Fibroblast of lung (primary cell): ENCODE measurements at regions not wholly inside any gene's neighbourhood (a gene's known extent, or its start where the extent isn't known, plus 50 kb on each side); places are given as distances from the start of the nearest gene placed in this dataset.

Source experiments
- EZH2 ChIP-seq: IDR thresholded peaks from 2 replicates; pipeline ENCODE4 v1.5.1; 2012; ENCODE audit warnings: low read length, control low read depth, mild to moderate bottlenecking; ENCODE audit errors: missing control alignments
- TF ChIP-seq, protein P1 (sequence below), 2 donors: IDR thresholded peaks in 1 of 2; conservative IDR thresholded peaks in 1 of 2; 1 replicate in 1 of 2; 2 replicates in 1 of 2; pipeline ENCODE4 v1.5.1; 2011 to 2012; ENCODE audit warnings: low read length in 2 of 2, control low read depth in 1 of 2, inconsistent platforms in 1 of 2, low read depth in 1 of 2, mild to moderate bottlenecking in 1 of 2

- TF ChIP-seq, protein P1, sequence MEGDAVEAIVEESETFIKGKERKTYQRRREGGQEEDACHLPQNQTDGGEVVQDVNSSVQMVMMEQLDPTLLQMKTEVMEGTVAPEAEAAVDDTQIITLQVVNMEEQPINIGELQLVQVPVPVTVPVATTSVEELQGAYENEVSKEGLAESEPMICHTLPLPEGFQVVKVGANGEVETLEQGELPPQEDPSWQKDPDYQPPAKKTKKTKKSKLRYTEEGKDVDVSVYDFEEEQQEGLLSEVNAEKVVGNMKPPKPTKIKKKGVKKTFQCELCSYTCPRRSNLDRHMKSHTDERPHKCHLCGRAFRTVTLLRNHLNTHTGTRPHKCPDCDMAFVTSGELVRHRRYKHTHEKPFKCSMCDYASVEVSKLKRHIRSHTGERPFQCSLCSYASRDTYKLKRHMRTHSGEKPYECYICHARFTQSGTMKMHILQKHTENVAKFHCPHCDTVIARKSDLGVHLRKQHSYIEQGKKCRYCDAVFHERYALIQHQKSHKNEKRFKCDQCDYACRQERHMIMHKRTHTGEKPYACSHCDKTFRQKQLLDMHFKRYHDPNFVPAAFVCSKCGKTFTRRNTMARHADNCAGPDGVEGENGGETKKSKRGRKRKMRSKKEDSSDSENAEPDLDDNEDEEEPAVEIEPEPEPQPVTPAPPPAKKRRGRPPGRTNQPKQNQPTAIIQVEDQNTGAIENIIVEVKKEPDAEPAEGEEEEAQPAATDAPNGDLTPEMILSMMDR (conservative IDR thresholded peaks at IDR 0.05 in 1 of 2, IDR thresholded peaks at IDR 0.05 in 1 of 2; ENCODE audit: low read depth in 1 of 2, low read length in 2 of 2), result no peak
- no peak for TF ChIP-seq EZH2
Measured at GRCh38 chr9:119818726-119819435, 449.6 kb upstream of the BRINP1 start.
